HUES64 (cell line): ENCODE measurements at regions not wholly inside any gene's neighbourhood (a gene's known extent, or its start where the extent isn't known, plus 50 kb on each side); places are given as distances from the start of the nearest gene placed in this dataset.

ENCODE experiments used
- H3K27ac ChIP-seq: 2 replicates; pipeline ENCODE4 v1.7.0; 2013; ENCODE audit warnings: low read depth, low read length, inconsistent platforms
- H3K27me3 ChIP-seq: 2 replicates; pipeline ENCODE4 v1.6.1; 2013; ENCODE audit warnings: mild to moderate bottlenecking, low read length; ENCODE audit not compliant: insufficient read depth
- H3K36me3 ChIP-seq: 2 replicates; pipeline ENCODE4 v1.6.1; 2013; ENCODE audit warnings: mild to moderate bottlenecking, low read length; ENCODE audit not compliant: insufficient read depth
- H3K4me1 ChIP-seq: 2 replicates; pipeline ENCODE4 v1.6.1; 2013; ENCODE audit warnings: mild to moderate bottlenecking, low read length, moderate library complexity; ENCODE audit not compliant: insufficient read depth
- H3K4me3 ChIP-seq: 2 replicates; pipeline ENCODE4 v1.5.1; 2013; ENCODE audit warnings: mild to moderate bottlenecking, low read length, moderate library complexity
- H3K9ac ChIP-seq: 2 replicates; pipeline ENCODE4 v1.6.1; 2013; ENCODE audit warnings: mild to moderate bottlenecking, low read depth, low read length
- H3K9me3 ChIP-seq: 2 replicates; pipeline ENCODE4 v1.6.1; 2013; ENCODE audit warnings: low read depth, low read length; ENCODE audit not compliant: insufficient read depth
- WGBS: fragments of 150-250, 120-280 bp; methylation state at CpG from one replicate; pipeline ENCODE4 v1.1.7; 2013; ENCODE audit warnings: missing lambda C conversion rate; 5-methylcytosine and 5-hydroxymethylcytosine counted together

DNA sequence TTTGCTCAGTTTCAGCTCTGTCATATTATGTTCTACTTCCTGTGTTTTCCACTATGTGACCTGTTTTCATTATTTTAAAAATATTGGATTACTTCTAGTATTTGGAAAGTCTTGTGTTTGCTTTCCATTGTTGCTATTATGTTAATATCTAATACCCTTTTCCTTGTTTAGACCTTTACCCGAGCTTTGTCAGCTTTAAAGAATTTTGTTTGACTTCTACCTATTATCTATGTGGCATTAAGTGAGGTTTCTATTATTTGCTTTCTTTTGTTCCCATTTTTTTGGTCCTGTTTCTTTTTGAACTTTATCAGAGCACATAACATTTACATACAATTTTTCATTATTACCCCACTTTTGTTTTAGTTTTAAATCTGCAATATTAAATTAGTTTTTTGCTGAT is 202.7 kb downstream of the MANEA start:
- no peaks in the 10 kb centered on the region for H3K4me1 ChIP-seq
- H3K9ac ChIP-seq, result no peak overlapping the region
- H3K36me3 ChIP-seq, result no peaks in the 10 kb centered on the region
- WGBS, result no CpG with 5 or more reads among the region's 1 CpG
- H3K27ac ChIP-seq, result no peak overlapping the region
- H3K4me3 ChIP-seq, result no peak overlapping the region
- no peaks in the 10 kb centered on the region for H3K9me3 ChIP-seq
- H3K27me3 ChIP-seq, result no peaks in the 10 kb centered on the region

GRCh38 chr6:95784019-95784418 is 206.7 kb downstream of the MANEA start:
- no peak overlapping the region for H3K27ac ChIP-seq
- H3K36me3 ChIP-seq, result no peaks in the 10 kb centered on the region
- H3K9ac ChIP-seq, result no peak overlapping the region
- H3K4me3 ChIP-seq, result no peak overlapping the region
- H3K27me3 ChIP-seq, result no peaks in the 10 kb centered on the region
- no peaks in the 10 kb centered on the region for H3K4me1 ChIP-seq
- no peaks in the 10 kb centered on the region for H3K9me3 ChIP-seq

DNA sequence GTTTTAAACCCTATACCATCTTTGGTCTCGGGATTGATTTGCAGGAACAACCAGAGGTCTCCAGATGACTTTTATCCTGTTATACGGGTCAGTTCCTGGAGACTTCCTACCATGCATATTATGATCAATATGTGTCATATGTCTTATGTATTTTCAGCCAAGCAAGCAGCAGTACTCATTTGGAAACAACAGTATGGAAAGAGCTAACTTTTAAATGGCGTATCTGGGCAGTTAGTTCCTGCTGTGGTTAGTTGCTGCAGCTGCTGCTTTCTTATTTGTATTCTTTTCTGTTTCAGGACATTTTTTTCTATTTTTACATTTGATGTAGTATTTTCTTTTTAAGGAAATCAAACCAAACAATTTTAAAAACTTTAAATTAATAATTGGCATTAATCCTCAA is 207.5 kb downstream of the MANEA start:
- H3K36me3 ChIP-seq, result no peaks in the 10 kb centered on the region
- H3K9me3 ChIP-seq, result no peaks in the 10 kb centered on the region
- no peak overlapping the region for H3K27ac ChIP-seq
- no peak overlapping the region for H3K4me3 ChIP-seq
- H3K27me3 ChIP-seq, result no peaks in the 10 kb centered on the region
- 88% methylated on average over 2 of the region's 3 CpGs for WGBS
- H3K4me1 ChIP-seq, result no peaks in the 10 kb centered on the region
- no peak overlapping the region for H3K9ac ChIP-seq

GRCh38 chr6:95785785-95786184 is 208.4 kb downstream of the MANEA start:
- Histone ChIP-seq H3K4me3 (no peak overlapping the region), H3K9ac (no peak overlapping the region), H3K4me1 (no peaks in the 10 kb centered on the region), H3K36me3 (no peaks in the 10 kb centered on the region), H3K27ac (no peak overlapping the region), H3K27me3 (no peaks in the 10 kb centered on the region), H3K9me3 (no peaks in the 10 kb centered on the region)
- WGBS, result 89% methylated on average over 2 of the region's 2 CpGs

GRCh38 chr6:95786802-95787201 is 209.5 kb downstream of the MANEA start:
- H3K4me1 ChIP-seq, result no peaks in the 10 kb centered on the region
- H3K27me3 ChIP-seq, result no peaks in the 10 kb centered on the region
- 100% methylated on average over 1 of the region's 3 CpGs for WGBS
- H3K27ac ChIP-seq, result no peak overlapping the region
- no peak overlapping the region for H3K9ac ChIP-seq
- H3K4me3 ChIP-seq, result no peak overlapping the region
- H3K9me3 ChIP-seq, result no peaks in the 10 kb centered on the region
- H3K36me3 ChIP-seq, result no peaks in the 10 kb centered on the region

DNA sequence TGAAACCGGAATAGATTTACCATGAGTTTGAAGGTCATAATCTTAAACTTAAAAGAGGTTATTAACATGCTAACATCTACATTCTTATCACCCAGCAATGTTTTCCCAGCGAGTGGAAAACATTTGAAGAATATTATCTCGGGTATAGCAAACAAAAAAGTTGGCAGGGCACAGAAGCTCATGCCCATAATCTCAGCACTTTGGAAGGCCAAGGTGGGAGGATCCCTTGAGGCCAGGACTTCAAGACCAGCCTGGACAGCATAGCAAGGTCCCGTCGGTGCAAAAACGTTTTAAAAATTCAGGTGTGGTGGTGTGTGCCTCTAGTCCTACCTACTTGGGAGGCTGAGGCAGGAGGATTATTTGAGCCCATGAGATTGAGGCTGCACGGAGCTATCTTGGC is 213.5 kb downstream of the MANEA start:
- Histone ChIP-seq H3K36me3 (no peaks in the 10 kb centered on the region), H3K27me3 (no peaks in the 10 kb centered on the region), H3K9ac (no peak overlapping the region), H3K4me3 (no peak overlapping the region), H3K4me1 (no peaks in the 10 kb centered on the region), H3K27ac (no peak overlapping the region), H3K9me3 (no peaks in the 10 kb centered on the region; the same call in 1 of the 2 replicates)
- 93% methylated on average over 7 of the region's 7 CpGs for WGBS

DNA sequence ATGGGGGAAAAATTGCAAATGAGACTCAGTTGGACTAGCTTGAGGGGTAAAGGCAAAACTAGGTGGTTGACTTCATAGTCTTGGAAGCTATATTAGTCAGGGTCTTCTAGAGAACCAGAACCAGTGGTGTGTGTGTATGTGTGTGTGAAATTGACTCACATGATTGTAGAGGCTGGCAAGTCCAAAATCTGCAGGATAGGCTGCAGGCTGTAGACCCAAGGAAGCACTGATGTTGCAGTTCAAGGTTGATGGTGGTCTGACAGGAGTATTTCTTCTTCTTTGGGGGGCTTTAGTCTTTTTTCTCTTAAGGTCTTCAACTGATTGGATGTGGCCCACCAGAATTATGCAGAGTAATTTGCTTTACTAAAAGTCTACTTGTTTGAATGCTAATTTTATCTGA is 217.4 kb downstream of the MANEA start:
- no peaks in the 10 kb centered on the region; the same call in 1 of the 2 replicates for H3K9me3 ChIP-seq
- H3K4me3 ChIP-seq, result no peak overlapping the region
- H3K27me3 ChIP-seq, result peaks cover 18% of the 10 kb centered on the region
- no peak overlapping the region for H3K9ac ChIP-seq
- no peak overlapping the region for H3K27ac ChIP-seq
- no peaks in the 10 kb centered on the region for H3K36me3 ChIP-seq
- no peaks in the 10 kb centered on the region for H3K4me1 ChIP-seq

DNA sequence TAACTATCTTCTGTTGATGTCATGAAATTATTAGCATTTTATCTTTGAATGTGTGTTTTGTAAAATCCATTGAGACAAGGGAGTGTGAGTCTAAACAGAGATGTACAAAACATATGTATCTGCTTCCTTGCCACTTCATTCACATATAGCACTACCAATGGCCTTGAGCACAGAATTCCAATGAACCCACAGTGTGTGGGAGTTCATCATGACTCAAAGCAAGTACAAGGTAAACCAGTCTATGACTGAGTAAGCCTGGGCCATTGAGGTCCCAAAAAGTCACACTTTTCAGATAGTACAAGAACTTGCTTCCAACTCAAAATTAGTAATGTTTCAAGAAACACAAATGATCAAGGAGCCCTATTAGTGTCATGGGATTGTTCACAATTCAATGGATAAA is 218.6 kb downstream of the MANEA start:
- H3K4me1 ChIP-seq, result no peaks in the 10 kb centered on the region
- H3K4me3 ChIP-seq, result no peak overlapping the region
- H3K27ac ChIP-seq, result no peak overlapping the region
- no peaks in the 10 kb centered on the region; the same call in 1 of the 2 replicates for H3K9me3 ChIP-seq
- no peak overlapping the region for H3K9ac ChIP-seq
- H3K27me3 ChIP-seq, result peaks cover 30% of the 10 kb centered on the region
- no peaks in the 10 kb centered on the region for H3K36me3 ChIP-seq

DNA sequence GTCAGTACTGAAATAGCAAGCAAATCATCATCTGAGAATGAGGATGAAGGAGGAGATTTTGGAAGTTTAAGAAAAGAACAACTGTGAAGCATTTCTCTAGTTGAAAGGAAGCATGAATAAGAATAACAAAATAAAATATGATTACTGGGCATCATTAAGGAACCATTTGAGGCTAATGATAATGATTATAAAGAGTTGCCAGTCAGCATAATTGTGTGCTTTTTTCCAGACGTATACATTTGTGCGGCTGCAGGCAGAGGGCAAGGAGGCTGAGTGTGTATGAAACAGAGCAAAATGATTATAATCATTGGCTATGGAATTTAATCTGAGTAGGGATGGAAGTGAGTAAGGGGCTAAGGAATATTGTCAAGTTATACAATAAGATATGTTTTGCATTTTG is 218.7 kb upstream of the FUT9 start:
- H3K27ac ChIP-seq, result no peak overlapping the region
- H3K9me3 ChIP-seq, result no peaks in the 10 kb centered on the region; the same call in 1 of the 2 replicates
- peaks cover under 1% of the 10 kb centered on the region; the same call in 1 of the 2 replicates for H3K4me1 ChIP-seq
- H3K27me3 ChIP-seq, result peaks cover 41% of the 10 kb centered on the region
- H3K36me3 ChIP-seq, result no peaks in the 10 kb centered on the region
- H3K9ac ChIP-seq, result no peak overlapping the region
- WGBS, result 93% methylated on average over 2 of the region's 2 CpGs
- H3K4me3 ChIP-seq, result no peak overlapping the region

DNA sequence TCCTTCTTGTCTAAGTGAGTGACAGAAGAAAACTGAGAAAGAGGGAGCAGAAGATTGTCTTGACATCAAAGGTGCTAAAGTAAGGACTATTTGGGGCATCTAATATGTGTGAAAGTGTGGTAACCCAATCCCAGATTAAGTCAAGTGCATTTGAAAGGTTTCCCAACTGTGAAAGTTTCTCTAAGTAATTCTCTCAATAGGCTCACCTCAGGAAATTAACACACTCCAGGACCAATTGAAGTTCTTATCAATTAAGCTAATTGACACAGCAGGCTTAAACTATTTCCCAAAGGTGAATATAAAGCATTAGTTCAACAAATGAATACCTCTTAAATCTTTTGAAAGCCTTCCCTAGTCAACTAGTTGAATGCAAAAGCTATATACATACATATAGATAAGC is 212.8 kb upstream of the FUT9 start:
- peaks cover 67% of the 10 kb centered on the region for H3K27me3 ChIP-seq
- no peaks in the 10 kb centered on the region for H3K9me3 ChIP-seq
- no peak overlapping the region for H3K27ac ChIP-seq
- no peak overlapping the region for H3K9ac ChIP-seq
- peak overlapping the region; percentile 5; the same call in 1 of the 2 replicates for H3K4me3 ChIP-seq
- H3K4me1 ChIP-seq, result peaks cover 32% of the 10 kb centered on the region
- no peaks in the 10 kb centered on the region for H3K36me3 ChIP-seq

DNA sequence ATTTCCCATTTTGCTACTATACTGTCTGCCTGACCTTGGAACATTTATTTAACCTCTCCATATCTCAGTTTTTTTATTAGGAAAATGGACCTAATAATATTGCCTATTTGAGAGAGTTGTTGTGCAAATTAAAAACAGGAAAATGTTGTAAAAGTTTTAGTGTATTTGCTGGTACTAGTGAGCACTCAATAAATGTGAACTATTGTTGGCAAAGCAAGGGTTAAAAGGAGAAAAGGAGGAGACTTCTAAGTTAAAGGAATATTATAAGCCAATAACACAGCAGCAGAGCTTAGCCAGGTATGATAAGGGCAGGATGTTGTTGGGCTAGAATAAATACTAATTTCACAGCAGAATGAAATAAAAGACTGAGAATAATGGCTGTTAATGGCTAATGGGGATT is 211.9 kb upstream of the FUT9 start:
- peaks cover 67% of the 10 kb centered on the region for H3K27me3 ChIP-seq
- no peak overlapping the region for H3K9ac ChIP-seq
- no peaks in the 10 kb centered on the region for H3K9me3 ChIP-seq
- H3K4me3 ChIP-seq, result no peak overlapping the region
- H3K4me1 ChIP-seq, result peaks cover 32% of the 10 kb centered on the region
- no peak overlapping the region for H3K27ac ChIP-seq
- no peaks in the 10 kb centered on the region for H3K36me3 ChIP-seq

DNA sequence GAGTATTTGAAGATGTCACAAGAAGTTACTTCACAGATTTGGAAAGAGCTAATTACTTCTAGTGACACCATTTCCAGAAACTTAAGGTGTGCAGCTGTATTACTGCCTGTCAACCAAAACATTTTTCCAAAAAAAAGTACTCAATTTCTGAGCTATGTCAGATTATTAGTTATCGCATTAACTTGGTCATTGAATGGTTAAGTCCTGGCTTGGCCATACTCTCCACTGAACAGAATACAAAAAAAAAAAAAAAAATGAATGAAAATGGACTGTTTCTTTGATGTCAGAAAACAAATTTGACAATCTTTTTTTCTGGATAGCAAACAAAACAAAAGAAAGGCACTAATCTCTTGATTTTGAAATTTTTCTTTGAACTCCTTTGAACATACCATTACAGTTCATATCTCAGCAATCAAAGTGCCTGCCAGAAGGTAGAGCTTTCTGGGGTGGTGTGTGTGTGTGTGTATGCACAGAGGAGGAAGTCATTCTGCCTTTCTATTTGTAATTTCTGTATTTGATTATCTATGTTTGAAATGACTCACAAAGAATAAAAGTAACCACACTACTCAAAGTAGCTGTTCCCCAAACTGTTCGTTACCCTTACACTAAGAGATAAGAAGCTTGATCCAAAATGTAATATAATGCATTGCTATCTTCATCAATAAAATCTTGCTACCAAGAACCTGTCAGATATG is 210.8 kb upstream of the FUT9 start:
- 100% methylated on average over 1 of the region's 2 CpGs for WGBS
- no peak overlapping the region for H3K9ac ChIP-seq

More for the DNA sequence above, 210.8 kb upstream of the FUT9 start:
- Histone ChIP-seq H3K27ac (no peak overlapping the region), H3K27me3 (peaks cover 56% of the 10 kb centered on the region), H3K4me3 (no peak overlapping the region), H3K9me3 (no peaks in the 10 kb centered on the region), H3K36me3 (no peaks in the 10 kb centered on the region), H3K4me1 (peaks cover 32% of the 10 kb centered on the region)
